PC-9 (cell line): ENCODE measurements at regions not wholly inside any gene's neighbourhood (a gene's known extent, or its start where the extent isn't known, plus 50 kb on each side); places are given as distances from the start of the nearest gene placed in this dataset.

Experiments used
- EZH2 ChIP-seq: fragments of 200-600 bp; sonication (generic); IDR thresholded peaks from 2 replicates; pipeline ENCODE4 v1.8.0; 2017; ENCODE audit warnings: antibody characterized with exemption, low read depth
- TF ChIP-seq, protein P1 (sequence below): fragments of 200-600 bp; sonication (generic); conservative IDR thresholded peaks from 2 replicates; pipeline ENCODE4 v1.6.1; 2017; ENCODE audit warnings: mixed run types, antibody characterized with exemption, mild to moderate bottlenecking, moderate library complexity

DNA sequence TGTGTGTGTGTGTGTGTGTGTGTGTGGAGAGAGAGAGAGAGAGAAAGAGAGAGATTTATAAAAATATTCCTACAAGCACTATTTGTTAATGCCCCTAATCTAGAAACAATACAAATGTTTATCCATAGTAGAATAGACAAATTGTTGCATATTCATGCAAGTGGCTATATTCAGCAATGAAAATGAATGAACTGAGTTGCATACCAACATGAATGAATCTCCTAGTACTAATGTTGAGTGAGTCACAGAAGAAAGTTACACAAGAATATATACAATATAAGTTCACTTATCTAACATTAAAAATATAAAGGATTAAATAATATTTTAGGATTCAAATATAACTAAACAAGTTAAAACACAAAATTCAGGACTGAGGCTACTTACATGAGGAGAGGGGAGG, 456.8 kb upstream of the AMOT start:
- TF ChIP-seq, protein P1, sequence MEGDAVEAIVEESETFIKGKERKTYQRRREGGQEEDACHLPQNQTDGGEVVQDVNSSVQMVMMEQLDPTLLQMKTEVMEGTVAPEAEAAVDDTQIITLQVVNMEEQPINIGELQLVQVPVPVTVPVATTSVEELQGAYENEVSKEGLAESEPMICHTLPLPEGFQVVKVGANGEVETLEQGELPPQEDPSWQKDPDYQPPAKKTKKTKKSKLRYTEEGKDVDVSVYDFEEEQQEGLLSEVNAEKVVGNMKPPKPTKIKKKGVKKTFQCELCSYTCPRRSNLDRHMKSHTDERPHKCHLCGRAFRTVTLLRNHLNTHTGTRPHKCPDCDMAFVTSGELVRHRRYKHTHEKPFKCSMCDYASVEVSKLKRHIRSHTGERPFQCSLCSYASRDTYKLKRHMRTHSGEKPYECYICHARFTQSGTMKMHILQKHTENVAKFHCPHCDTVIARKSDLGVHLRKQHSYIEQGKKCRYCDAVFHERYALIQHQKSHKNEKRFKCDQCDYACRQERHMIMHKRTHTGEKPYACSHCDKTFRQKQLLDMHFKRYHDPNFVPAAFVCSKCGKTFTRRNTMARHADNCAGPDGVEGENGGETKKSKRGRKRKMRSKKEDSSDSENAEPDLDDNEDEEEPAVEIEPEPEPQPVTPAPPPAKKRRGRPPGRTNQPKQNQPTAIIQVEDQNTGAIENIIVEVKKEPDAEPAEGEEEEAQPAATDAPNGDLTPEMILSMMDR = no peak
- TF ChIP-seq EZH2 = no peak
